Right ventricle myocardium superior (tissue), 1 donor: ENCODE measurements at regions not wholly inside any gene's neighbourhood (a gene's known extent, or its start where the extent isn't known, plus 50 kb on each side); places are given as distances from the start of the nearest gene placed in this dataset.
"Not testable (repeated sequence)": the region's sequence is repeated elsewhere in the genome, so short reads cannot be mapped to it uniquely, and the experiment has no call there.

ENCODE experiments used
- ATAC-seq: fragments of 200-7000 bp; cut with Tn5 transposase; one replicate; pipeline ENCODE4 v1.9.1; 2020; ENCODE audit warnings: mild to moderate bottlenecking; ENCODE audit not compliant: poor library complexity
- DNase-seq: peaks from one replicate; pipeline ENCODE4 v3.0.0-alpha.2; 2020
- intact Hi-C: fragments of 100-400 bp; cut with DNase I; formaldehyde crosslinking; loops from one replicate; pipeline ENCODE4 v1.11.2; 2022
- donor health status: DM: no; HTN: yes; CAD: no; lungs with severe emphysema.

DNA sequence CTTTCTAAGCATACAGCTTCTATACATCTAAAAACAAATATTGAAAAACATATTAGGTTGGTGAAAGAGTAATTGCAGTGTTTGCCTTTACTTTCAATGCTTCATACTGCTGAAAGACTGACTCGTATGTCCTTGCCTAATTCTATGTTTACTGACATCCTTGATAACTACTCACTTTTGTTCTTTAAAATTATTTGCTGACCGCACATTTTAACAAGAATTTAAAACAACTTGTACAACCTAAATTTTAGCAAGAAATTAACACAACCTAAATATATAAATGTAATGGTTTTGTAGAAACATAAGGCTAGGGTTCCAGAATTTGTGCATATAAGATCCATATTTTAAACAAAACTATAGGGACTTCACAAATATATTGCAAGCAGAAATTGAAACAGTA lies 640.2 kb upstream of the MMS22L start:
- no peak for DNase-seq
- ATAC-seq: no peak
- intact Hi-C loops: no loop called here

DNA sequence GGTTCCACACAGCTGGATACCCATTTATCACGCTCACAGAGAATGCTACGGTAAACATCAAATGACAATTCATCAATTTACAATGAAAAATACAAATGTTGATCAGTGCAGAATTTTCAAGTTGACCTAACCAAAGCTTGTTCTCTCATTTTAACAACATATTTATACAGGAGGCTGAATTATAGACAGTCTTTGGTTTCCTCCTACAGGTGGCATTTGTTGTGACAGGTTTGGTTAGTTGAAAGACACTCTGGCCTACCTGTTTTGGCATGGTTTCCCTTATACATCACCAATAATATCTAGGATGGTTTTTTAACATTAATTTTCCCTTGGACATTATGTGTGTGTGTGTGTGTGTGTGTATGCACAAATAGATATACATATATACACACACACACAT lies 642.5 kb upstream of the MMS22L start:
- DNase-seq (no peak), ATAC-seq (no peak)
- intact Hi-C loops: no loop called here

GRCh38 chr6:97939440-97940168 lies 656.6 kb upstream of the MMS22L start:
- ATAC-seq: no peak
- intact Hi-C loops: no loop called here

DNA sequence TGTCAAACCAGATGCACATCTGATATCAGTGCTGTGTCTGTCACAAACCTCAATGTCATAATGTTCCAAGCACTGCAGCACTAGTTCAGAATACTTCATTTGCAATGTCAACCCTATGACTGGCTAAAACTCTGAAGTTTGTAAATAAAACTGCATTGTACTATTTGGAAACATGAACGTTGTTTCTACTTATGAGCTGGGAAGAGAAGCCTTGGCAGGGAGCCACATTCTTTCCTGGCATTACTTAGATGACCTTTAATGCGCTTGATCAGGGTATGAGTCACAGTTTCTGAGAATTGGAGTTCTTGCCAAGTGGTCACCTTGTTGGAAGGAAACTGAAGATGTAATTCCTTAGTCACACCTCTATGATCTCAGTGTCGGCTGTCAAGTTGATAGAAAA lies 664.8 kb upstream of the MMS22L start:
- ATAC-seq (peak; percentile 70), DNase-seq (no peak)
- intact Hi-C loops: no loop called here

More at GRCh38 chr6:97939440-97940168, 656.6 kb upstream of the MMS22L start:
- no peak for DNase-seq

GRCh38 chr6:97958134-97958533 lies 675.1 kb upstream of the MMS22L start:
- DNase-seq (no peak), ATAC-seq (no peak)

GRCh38 chr6:97963193-97963592 lies 680.2 kb upstream of the MMS22L start:
- intact Hi-C loops: no loop called here
- ATAC-seq (no peak), DNase-seq (no peak)

More at GRCh38 chr6:97958134-97958533, 675.1 kb upstream of the MMS22L start:
- intact Hi-C loops: no loop called here

DNA sequence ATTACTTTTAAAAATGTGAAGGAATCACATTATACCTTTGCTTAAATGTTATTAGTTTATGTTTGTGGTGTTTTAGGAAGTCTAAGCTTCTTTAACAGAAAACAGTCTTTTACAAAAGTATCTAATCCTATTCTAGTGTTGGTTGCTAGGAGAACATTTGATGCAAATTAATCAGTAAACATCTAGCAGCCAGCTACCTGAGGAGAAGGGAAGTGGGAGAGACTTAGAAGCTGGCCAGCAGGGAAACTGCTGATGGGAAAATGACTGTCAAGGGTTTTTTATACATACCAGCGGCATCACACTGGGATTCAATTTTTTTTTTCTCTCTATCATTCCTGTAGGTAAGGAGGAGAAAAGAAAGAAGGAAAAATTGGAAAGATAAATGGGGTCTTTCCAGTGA lies 686.0 kb upstream of the MMS22L start:
- ATAC-seq (no peak), DNase-seq (no peak)
- intact Hi-C loops: no loop called here

GRCh38 chr6:97977084-97977483 lies 694.1 kb upstream of the MMS22L start:
- intact Hi-C loops: no loop called here
- ATAC-seq (no peak), DNase-seq (no peak)

GRCh38 chr6:97978855-97979271 lies 695.8 kb upstream of the MMS22L start:
- no peak for ATAC-seq
- intact Hi-C loops: no loop called here
- DNase-seq: no peak

- intact Hi-C loops, DNase-seq, ATAC-seq: not testable (repeated sequence)
Measured at GRCh38 chr6:97979285-97979684, 696.3 kb upstream of the MMS22L start.

GRCh38 chr6:97989451-97989850 lies 706.4 kb upstream of the MMS22L start:
- DNase-seq (no peak), ATAC-seq (no peak)
- intact Hi-C loops: no loop called here

DNA sequence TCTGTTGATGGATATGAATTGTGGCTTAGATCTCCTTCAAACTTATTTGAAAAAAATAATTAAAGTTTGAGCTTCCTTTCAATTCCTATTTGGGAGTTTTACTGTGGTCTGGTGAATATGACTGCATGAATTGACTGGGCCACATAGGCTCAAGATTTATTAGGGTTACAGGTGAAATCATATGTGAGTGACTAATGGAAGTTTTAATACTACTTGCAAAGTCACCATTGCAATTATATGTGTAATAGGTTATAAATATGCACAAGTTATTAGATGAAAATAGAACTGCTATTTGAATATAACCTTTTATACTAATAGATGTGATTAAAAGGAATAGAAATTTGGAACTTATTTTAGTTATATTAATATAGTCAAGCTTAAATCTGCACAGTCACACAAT lies 712.1 kb upstream of the MMS22L start:
- ATAC-seq (no peak), DNase-seq (no peak)
- intact Hi-C loops: no loop called here

DNA sequence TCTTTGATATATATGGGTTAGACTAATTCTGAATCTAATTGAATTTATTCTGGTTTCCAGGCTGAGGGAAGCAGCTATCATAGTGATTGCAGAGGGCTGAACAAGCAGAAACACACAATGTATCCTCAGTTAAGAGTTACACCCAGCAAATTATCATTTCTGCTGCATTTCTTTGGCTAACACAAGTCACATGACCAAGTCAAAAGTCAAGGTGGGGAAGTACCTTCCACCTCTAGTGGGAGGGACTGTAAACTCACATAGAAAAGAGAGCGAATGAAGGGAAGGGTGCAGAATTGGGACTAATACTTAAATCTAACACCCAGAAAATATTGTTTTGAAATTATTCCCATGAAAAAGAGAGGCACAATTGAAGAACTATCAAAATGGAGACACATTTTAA lies 719.7 kb upstream of the MMS22L start:
- intact Hi-C loops: no loop called here
- DNase-seq: no peak

GRCh38 chr6:98014442-98015201 lies 731.6 kb upstream of the MMS22L start:
- no peak for DNase-seq
- intact Hi-C loops: no loop called here
- ATAC-seq: no peak

More for the DNA sequence above, 719.7 kb upstream of the MMS22L start:
- ATAC-seq: no peak

- intact Hi-C loops: no loop called here
- DNase-seq (no peak), ATAC-seq (no peak)
Measured at GRCh38 chr6:98016565-98016964, 733.5 kb upstream of the MMS22L start.

- DNase-seq: no peak
- intact Hi-C loops: no loop called here
- ATAC-seq: no peak
Measured at GRCh38 chr6:98020222-98020621, 737.2 kb upstream of the MMS22L start.

DNA sequence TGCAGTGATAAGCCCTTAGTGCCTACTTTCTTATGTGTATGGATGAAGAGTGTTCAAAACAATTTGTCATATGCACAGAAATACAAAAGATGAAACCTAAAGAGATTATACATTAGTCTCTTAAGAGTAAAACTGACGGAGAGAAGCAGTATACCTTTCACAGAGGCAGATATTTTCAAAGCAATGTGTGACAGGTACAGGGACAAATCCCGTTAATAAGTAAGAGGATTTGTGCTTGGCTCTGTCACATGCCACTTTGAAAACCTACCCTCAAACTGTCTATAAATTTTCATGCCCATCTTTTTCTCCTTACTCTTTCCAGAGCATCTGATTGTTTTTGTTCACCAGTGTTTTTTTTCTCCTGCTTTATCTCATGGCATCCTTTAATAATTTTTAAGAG lies 741.3 kb upstream of the MMS22L start:
- DNase-seq: no peak
- ATAC-seq: no peak
- intact Hi-C loops: no loop called here

- intact Hi-C loops: no loop called here
- no peak for ATAC-seq
- DNase-seq: no peak
Measured at GRCh38 chr6:98027898-98028297, 744.9 kb upstream of the MMS22L start.

- intact Hi-C loops: no loop called here
- ATAC-seq (no peak), DNase-seq (no peak)
Measured at GRCh38 chr6:98033617-98034016, 750.6 kb upstream of the MMS22L start.

- intact Hi-C loops: no loop called here
Measured at GRCh38 chr6:98036344-98036923, 753.4 kb upstream of the MMS22L start.

More at GRCh38 chr6:98036344-98036923, 753.4 kb upstream of the MMS22L start:
- ATAC-seq (no peak), DNase-seq (no peak)
